PC-9 (cell line): ENCODE measurements at regions not wholly inside any gene's neighbourhood (a gene's known extent, or its start where the extent isn't known, plus 50 kb on each side); places are given as distances from the start of the nearest gene placed in this dataset.

Source experiments
- BruUV-seq: library from RNA; stranded (reverse); fragments of 400-500 nt; replicated peaks from 2 replicates; lab custom pipeline; 2021; lab: Mats Ljungman, UMichigan
- CTCF ChIA-PET: fragments of 300-600 bp; sonication (Branson Sonifier 250); formaldehyde crosslinking; loops from one replicate; lab custom pipeline; 2022; ENCODE audit warnings: antibody characterized with exemption; lab: Charles Lee
- POLR2A ChIA-PET: fragments of 300-600 bp; sonication (Branson Sonifier 250); formaldehyde crosslinking; loops from one replicate; lab custom pipeline; 2022; ENCODE audit warnings: antibody characterized with exemption; ENCODE audit not compliant: unreplicated experiment; lab: Charles Lee
- DNase-seq, 2 experiments: peaks; one replicate each; pipeline versions ENCODE4 v3.0.0 to v3.0.0-alpha.2; 2015 to 2022; ENCODE audit warnings: mixed read lengths in 1 of 2
- H2AFZ ChIP-seq: fragments of 200-600 bp; sonication (generic); 2 replicates; pipeline ENCODE4 v1.8.1; 2017; ENCODE audit warnings: antibody characterized with exemption
- H3F3A ChIP-seq: fragments of 200-600 bp; sonication (generic); 2 replicates; pipeline ENCODE4 v1.8.1; 2017; ENCODE audit warnings: antibody characterized with exemption, mild to moderate bottlenecking, low read depth; ENCODE audit not compliant: insufficient read depth
- H3K27ac ChIP-seq: fragments of 200-600 bp; sonication (generic); 2 replicates; pipeline ENCODE4 v1.6.1; 2016; ENCODE audit warnings: mixed run types
- H3K27me3 ChIP-seq: fragments of 200-600 bp; sonication (generic); 2 replicates; pipeline ENCODE4 v1.6.1; 2016; ENCODE audit warnings: low read depth, mixed run types; ENCODE audit not compliant: insufficient read depth
- H3K36me3 ChIP-seq: fragments of 200-600 bp; sonication (generic); 2 replicates; pipeline ENCODE4 v1.6.1; 2016; ENCODE audit warnings: low read depth, mixed run types
- H3K4me1 ChIP-seq: fragments of 200-600 bp; sonication (generic); replicated peaks from 2 replicates; pipeline ENCODE4 v1.6.1; 2016; ENCODE audit warnings: mixed run types; ENCODE audit not compliant: insufficient read depth
- H3K4me2 ChIP-seq: fragments of 200-600 bp; sonication (generic); 2 replicates; pipeline ENCODE4 v1.6.1; 2017; ENCODE audit warnings: mixed run types
- H3K4me3 ChIP-seq: fragments of 200-600 bp; sonication (generic); 2 replicates; pipeline ENCODE4 v1.6.1; 2016; ENCODE audit warnings: mixed run types
- H3K79me2 ChIP-seq: fragments of 200-600 bp; sonication (generic); 2 replicates; pipeline ENCODE4 v1.6.1; 2017; ENCODE audit warnings: low read depth, mixed run types
- H3K9me2 ChIP-seq: fragments of 200-600 bp; sonication (generic); 2 replicates; pipeline ENCODE4 v1.8.1; 2017; ENCODE audit warnings: mild to moderate bottlenecking; ENCODE audit not compliant: insufficient read depth
- H3K9me3 ChIP-seq: fragments of 200-600 bp; sonication (generic); 2 replicates; pipeline ENCODE4 v1.8.1; 2016; ENCODE audit warnings: low read depth; ENCODE audit not compliant: insufficient read depth
- H4K20me1 ChIP-seq: fragments of 200-600 bp; sonication (generic); 2 replicates; pipeline ENCODE4 v1.8.1; 2017; ENCODE audit not compliant: insufficient read depth
- CTCF ChIP-seq: fragments of 200-600 bp; sonication (generic); conservative IDR thresholded peaks from 2 replicates; pipeline ENCODE4 v1.6.1; 2017; ENCODE audit warnings: mixed run types, antibody characterized with exemption, mild to moderate bottlenecking, moderate library complexity
- EZH2 ChIP-seq: fragments of 200-600 bp; sonication (generic); IDR thresholded peaks from 2 replicates; pipeline ENCODE4 v1.8.0; 2017; ENCODE audit warnings: antibody characterized with exemption, low read depth
- intact Hi-C: fragments of 100-400 bp; cut with micrococcal nuclease; formaldehyde crosslinking; loops from one replicate; pipeline ENCODE4 v1.10.0; 2022; ENCODE audit not compliant: unreplicated experiment

- no peak for DNase-seq
- Histone ChIP-seq H3K9me2 (no peaks in the 10 kb centered on the region), H4K20me1 (no peaks in the 10 kb centered on the region), H3K27me3 (no peaks in the 10 kb centered on the region), H3K9me3 (no peaks in the 10 kb centered on the region), H3K4me3 (no peak overlapping the region), H3K27ac (no peak overlapping the region), H3F3A (no peaks in the 10 kb centered on the region), H2AFZ (no peak overlapping the region), H3K79me2 (no peaks in the 10 kb centered on the region), H3K4me1 (no peaks in the 10 kb centered on the region), H3K4me2 (no peak overlapping the region), H3K36me3 (no peaks in the 10 kb centered on the region)
- ChIA-PET POLR2A (no interaction called here), CTCF (no interaction called here)
- TF ChIP-seq CTCF = no peak
- intact Hi-C loops = no loop called here
- no TSS peak for BruUV-seq
Measured at GRCh38 chr3:161571951-161572350, 75.3 kb downstream of the OTOL1 start.

- BruUV-seq = no TSS peak
- Histone ChIP-seq H3F3A (no peaks in the 10 kb centered on the region), H3K79me2 (no peaks in the 10 kb centered on the region), H3K27me3 (no peaks in the 10 kb centered on the region), H4K20me1 (no peaks in the 10 kb centered on the region), H3K4me3 (no peak overlapping the region), H3K4me2 (no peak overlapping the region), H3K27ac (no peak overlapping the region), H2AFZ (no peak overlapping the region), H3K9me3 (no peaks in the 10 kb centered on the region), H3K4me1 (no peaks in the 10 kb centered on the region), H3K9me2 (no peaks in the 10 kb centered on the region; the same call in 1 of the 2 replicates), H3K36me3 (no peaks in the 10 kb centered on the region)
- ChIA-PET CTCF (no interaction called here), POLR2A (no interaction called here)
- intact Hi-C loops = no loop called here
- TF ChIP-seq CTCF = no peak
- no peak for TF ChIP-seq EZH2
- no peak for DNase-seq
Measured at GRCh38 chr3:161573136-161573535, 76.5 kb downstream of the OTOL1 start.

GRCh38 chr3:161575901-161576300 is 79.3 kb downstream of the OTOL1 start:
- CTCF ChIA-PET = no interaction called here
- no peaks in the 10 kb centered on the region; the same call in 1 of the 2 replicates for H3K9me2 ChIP-seq
- no TSS peak for BruUV-seq

More at GRCh38 chr3:161575901-161576300, 79.3 kb downstream of the OTOL1 start:
- Histone ChIP-seq H3K27me3 (no peaks in the 10 kb centered on the region), H4K20me1 (no peaks in the 10 kb centered on the region), H3K4me1 (no peaks in the 10 kb centered on the region), H3F3A (no peaks in the 10 kb centered on the region), H3K27ac (no peak overlapping the region), H3K4me3 (no peak overlapping the region), H3K36me3 (no peaks in the 10 kb centered on the region), H3K4me2 (no peak overlapping the region), H2AFZ (no peak overlapping the region), H3K9me3 (no peaks in the 10 kb centered on the region), H3K79me2 (no peaks in the 10 kb centered on the region)
- intact Hi-C loops = no loop called here
- POLR2A ChIA-PET = no interaction called here
- no peak for DNase-seq
- TF ChIP-seq CTCF (no peak), EZH2 (no peak)
